HCT116 (cell line): ENCODE measurements at regions not wholly inside any gene's neighbourhood (a gene's known extent, or its start where the extent isn't known, plus 50 kb on each side); places are given as distances from the start of the nearest gene placed in this dataset.

Experiments
- ATAC-seq: fragments of 200-7000 bp; cut with Tn5 transposase; 2 replicates; pipeline ENCODE4 v1.9.1; 2020; ENCODE audit warnings: mild to moderate bottlenecking, moderate library complexity
- BruUV-seq: library from RNA; stranded (reverse); fragments of 400-500 nt; replicated peaks from 2 replicates; lab custom pipeline; 2021; lab: Mats Ljungman, UMichigan
- CTCF ChIA-PET: fragments of 300-600 bp; sonication (Branson Sonifier 250); formaldehyde crosslinking; loops from one replicate; lab custom pipeline; 2021; ENCODE audit warnings: antibody characterized with exemption; lab: Charles Lee
- POLR2A ChIA-PET: fragments of 300-600, 350-600 bp; sonication (Branson Sonifier 250); formaldehyde crosslinking; loops from one replicate; lab custom pipeline; 2021; ENCODE audit warnings: antibody characterized with exemption; lab: Charles Lee
- RAD21 ChIA-PET, 2 experiments: fragments of 300-600 bp; sonication (Branson Sonifier 250); formaldehyde crosslinking; loops; one replicate each; lab custom pipeline; 2023; ENCODE audit warnings: low total read pairs in 2 of 2; ENCODE audit not compliant: uncharacterized antibody in 2 of 2, unreplicated experiment in 2 of 2, low non-redundant PET in 1 of 2; lab: Charles Lee
- DNase-seq: peaks from one replicate; pipeline ENCODE4 v3.0.0-alpha.2; 2010; ENCODE audit warnings: low read depth, low spot score
- H2AFZ ChIP-seq: fragments of 200-600 bp; shearing (Covaris generic), sonication (generic); 2 replicates; pipeline ENCODE4 v1.6.1; 2017; ENCODE audit warnings: low read depth, mixed run types, mixed read lengths, antibody characterized with exemption, low read length; ENCODE audit not compliant: poor library complexity, severe bottlenecking
- H3K27ac ChIP-seq: 2 replicates; pipeline ENCODE4 v1.5.1; 2012; ENCODE audit warnings: low read depth, low read length
- H3K27me3 ChIP-seq: fragments of 200-600 bp; sonication (generic); 2 replicates; pipeline ENCODE4 v1.6.1; 2016; ENCODE audit warnings: mixed run types, low read length, mixed read lengths; ENCODE audit not compliant: insufficient read depth
- H3K36me3 ChIP-seq, 2 experiments: fragments of 200-500 bp in 1 of 2; fragments of 200-600 bp in 1 of 2; sonication (Bioruptor generic) in 1 of 2; sonication (generic) in 1 of 2; 2 replicates each; pipeline versions ENCODE4 v1.5.1 to v1.6.1; 2014 to 2016; ENCODE audit warnings: low read length in 2 of 2, inconsistent platforms in 1 of 2, mixed read lengths in 1 of 2, mixed run types in 1 of 2; ENCODE audit not compliant: insufficient read depth in 2 of 2, control insufficient read depth in 1 of 2
- H3K4me1 ChIP-seq, 2 experiments: fragments of 200-600 bp in 1 of 2; sonication (generic) in 1 of 2; 2 replicates each; pipeline versions ENCODE4 v1.5.1 to v1.6.1; 2012 to 2017; ENCODE audit warnings: low read length in 2 of 2, inconsistent platforms in 1 of 2, mild to moderate bottlenecking in 1 of 2, mixed read lengths in 1 of 2, mixed run types in 1 of 2, moderate library complexity in 1 of 2; ENCODE audit not compliant: insufficient read depth in 2 of 2, control insufficient read depth in 1 of 2
- H3K4me2 ChIP-seq: fragments of 200-600 bp; sonication (generic); 2 replicates; pipeline ENCODE4 v1.6.1; 2017; ENCODE audit warnings: mixed run types, low read length, mixed read lengths
- H3K4me3 ChIP-seq, 2 experiments: fragments of 200-600 bp in 1 of 2; sonication (generic) in 1 of 2; replicated peaks in 1 of 2; 2 replicates each; pipeline ENCODE4 v1.5.1; 2011 to 2016; ENCODE audit warnings: low read length in 2 of 2, control low read depth in 1 of 2, low read depth in 1 of 2, mild to moderate bottlenecking in 1 of 2, mixed read lengths in 1 of 2, mixed run types in 1 of 2
- H3K79me2 ChIP-seq: fragments of 200-600 bp; sonication (generic); 2 replicates; pipeline ENCODE4 v1.6.1; 2017; ENCODE audit warnings: mild to moderate bottlenecking, mixed run types, low read length, moderate library complexity, mixed read lengths; ENCODE audit not compliant: insufficient read depth
- H3K9ac ChIP-seq: fragments of 200-600 bp; sonication (generic); 2 replicates; pipeline ENCODE4 v1.6.1; 2016; ENCODE audit warnings: low read length, mixed read lengths
- H3K9me2 ChIP-seq: fragments of 200-600 bp; sonication (generic), shearing (Covaris generic); 2 replicates; pipeline ENCODE4 v1.6.1; 2017; ENCODE audit warnings: mixed run types, mild to moderate bottlenecking, moderate library complexity; ENCODE audit not compliant: insufficient read depth
- H3K9me3 ChIP-seq, 2 experiments: fragments of 200-500 bp in 1 of 2; fragments of 200-600 bp in 1 of 2; sonication (Bioruptor generic) in 1 of 2; sonication (generic) in 1 of 2; 2 replicates each; pipeline ENCODE4 v1.6.1; 2014 to 2017; ENCODE audit warnings: low read length in 2 of 2, mixed read lengths in 2 of 2, inconsistent platforms in 1 of 2, low read depth in 1 of 2, mild to moderate bottlenecking in 1 of 2, mixed run types in 1 of 2, moderate library complexity in 1 of 2; ENCODE audit not compliant: control insufficient read depth in 1 of 2, insufficient read depth in 1 of 2
- H4K20me1 ChIP-seq: fragments of 200-600 bp; sonication (generic), shearing (Covaris generic); 2 replicates; pipeline ENCODE4 v1.6.1; 2017; ENCODE audit warnings: mixed run types, mild to moderate bottlenecking, moderate library complexity; ENCODE audit not compliant: insufficient read depth
- CEBPB ChIP-seq: IDR thresholded peaks from 2 replicates; pipeline ENCODE4 v1.6.1; 2012; ENCODE audit warnings: low read depth
- EGR1 ChIP-seq: IDR thresholded peaks from 2 replicates; pipeline ENCODE4 v1.6.1; 2012; ENCODE audit warnings: low read depth
- EZH2 ChIP-seq: fragments of 200-600 bp; sonication (generic); IDR thresholded peaks from 2 replicates; pipeline ENCODE4 v1.6.1; 2017; ENCODE audit warnings: antibody characterized with exemption, mixed run types
- JUND ChIP-seq: IDR thresholded peaks from 2 replicates; pipeline ENCODE4 v1.6.1; 2012
- SRF ChIP-seq: IDR thresholded peaks from 2 replicates; pipeline ENCODE4 v1.6.1; 2012; ENCODE audit warnings: low read depth
- TCF7L2 ChIP-seq: IDR thresholded peaks from 2 replicates; pipeline ENCODE4 v1.7.0; 2011; ENCODE audit warnings: borderline replicate concordance, inconsistent platforms; ENCODE audit not compliant: insufficient read depth, insufficient read length; ENCODE audit errors: extremely low read depth
- YY1 ChIP-seq: IDR thresholded peaks from 2 replicates; pipeline ENCODE4 v1.6.1; 2011; ENCODE audit warnings: low read length, low read depth, moderate library complexity, mild to moderate bottlenecking; ENCODE audit not compliant: insufficient replicate concordance; ENCODE audit errors: extremely low read depth
- intact Hi-C: fragments of 100-400 bp; cut with micrococcal nuclease; formaldehyde crosslinking; loops from 2 replicates; pipeline ENCODE4 v1.10.0; 2022
- TF ChIP-seq, protein P1 (sequence below): IDR thresholded peaks from 2 replicates; pipeline ENCODE4 v1.6.1; 2012
- TF ChIP-seq, protein P2 (sequence below), 3 experiments: fragments of 200-600 bp in 1 of 3; sonication (generic) in 1 of 3; IDR thresholded peaks in 2 of 3; conservative IDR thresholded peaks in 1 of 3; 2 replicates each; pipeline ENCODE4 v1.5.1; 2012 to 2017; ENCODE audit warnings: low read depth in 2 of 3, low read length in 2 of 3, antibody characterized with exemption in 1 of 3, borderline replicate concordance in 1 of 3, control low read depth in 1 of 3, mild to moderate bottlenecking in 1 of 3, mixed read lengths in 1 of 3, mixed run types in 1 of 3, moderate library complexity in 1 of 3; ENCODE audit not compliant: insufficient read depth in 1 of 3
- TF ChIP-seq, protein P3 (sequence below): IDR thresholded peaks from 2 replicates; pipeline ENCODE4 v1.6.1; 2012; ENCODE audit warnings: low read depth
- TF ChIP-seq, protein P4 (sequence below): IDR thresholded peaks from 2 replicates; pipeline ENCODE4 v1.6.1; 2012

DNA sequence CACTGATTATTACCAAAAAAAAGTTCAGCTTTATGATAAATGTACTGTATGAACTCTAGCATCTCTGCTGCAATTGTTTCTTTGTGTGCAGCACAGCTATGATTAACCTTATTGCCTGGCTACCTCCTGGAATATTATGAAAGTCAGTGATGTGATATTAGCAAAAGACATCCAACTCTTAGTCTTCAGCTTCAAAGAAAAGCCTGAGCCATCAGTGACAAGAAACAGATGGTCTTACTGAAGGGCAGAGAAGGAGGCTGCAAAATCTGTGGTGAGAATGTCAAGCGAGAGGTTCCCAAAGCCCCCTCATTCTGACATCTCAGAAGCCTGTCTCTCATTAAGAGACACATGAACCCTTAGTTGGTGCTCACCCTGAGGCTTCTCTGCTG, 89.4 kb upstream of the TNFAIP3 start:
- H2AFZ ChIP-seq, result no peak overlapping the region
- intact Hi-C loops, result no loop called here
- ChIA-PET POLR2A (no interaction called here), RAD21 (no interaction called here), CTCF (no interaction called here)
- H3K4me2 ChIP-seq, result no peak overlapping the region
- H3K4me3 ChIP-seq, result no peak overlapping the region
- no TSS peak for BruUV-seq
- no peaks in the 10 kb centered on the region for H3K79me2 ChIP-seq
- no peak overlapping the region for H3K27ac ChIP-seq
- H3K9me2 ChIP-seq, result no peaks in the 10 kb centered on the region
- no peak overlapping the region for H3K9ac ChIP-seq
- DNase-seq (no peak), ATAC-seq (no peak)
- H3K9me3 ChIP-seq, result no peaks in the 10 kb centered on the region
- H3K36me3 ChIP-seq, result no peaks in the 10 kb centered on the region
- no peaks in the 10 kb centered on the region for H3K27me3 ChIP-seq
- H3K4me1 ChIP-seq, result no peaks in the 10 kb centered on the region
- no peaks in the 10 kb centered on the region for H4K20me1 ChIP-seq
- TF ChIP-seq YY1 (no peak), JUND (no peak), EGR1 (no peak), TCF7L2 (no peak), EZH2 (no peak), SRF (no peak), CEBPB (no peak)
- TF ChIP-seq, protein P1, sequence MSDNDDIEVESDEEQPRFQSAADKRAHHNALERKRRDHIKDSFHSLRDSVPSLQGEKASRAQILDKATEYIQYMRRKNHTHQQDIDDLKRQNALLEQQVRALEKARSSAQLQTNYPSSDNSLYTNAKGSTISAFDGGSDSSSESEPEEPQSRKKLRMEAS, result no peak
- TF ChIP-seq, protein P2, sequence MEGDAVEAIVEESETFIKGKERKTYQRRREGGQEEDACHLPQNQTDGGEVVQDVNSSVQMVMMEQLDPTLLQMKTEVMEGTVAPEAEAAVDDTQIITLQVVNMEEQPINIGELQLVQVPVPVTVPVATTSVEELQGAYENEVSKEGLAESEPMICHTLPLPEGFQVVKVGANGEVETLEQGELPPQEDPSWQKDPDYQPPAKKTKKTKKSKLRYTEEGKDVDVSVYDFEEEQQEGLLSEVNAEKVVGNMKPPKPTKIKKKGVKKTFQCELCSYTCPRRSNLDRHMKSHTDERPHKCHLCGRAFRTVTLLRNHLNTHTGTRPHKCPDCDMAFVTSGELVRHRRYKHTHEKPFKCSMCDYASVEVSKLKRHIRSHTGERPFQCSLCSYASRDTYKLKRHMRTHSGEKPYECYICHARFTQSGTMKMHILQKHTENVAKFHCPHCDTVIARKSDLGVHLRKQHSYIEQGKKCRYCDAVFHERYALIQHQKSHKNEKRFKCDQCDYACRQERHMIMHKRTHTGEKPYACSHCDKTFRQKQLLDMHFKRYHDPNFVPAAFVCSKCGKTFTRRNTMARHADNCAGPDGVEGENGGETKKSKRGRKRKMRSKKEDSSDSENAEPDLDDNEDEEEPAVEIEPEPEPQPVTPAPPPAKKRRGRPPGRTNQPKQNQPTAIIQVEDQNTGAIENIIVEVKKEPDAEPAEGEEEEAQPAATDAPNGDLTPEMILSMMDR (IDR thresholded peaks at IDR 0.05 in 2 of 3, conservative IDR thresholded peaks at IDR 0.05 in 1 of 3; ENCODE audit: borderline replicate concordance in 1 of 3, insufficient read depth in 1 of 3, low read depth in 2 of 3, low read length in 2 of 3), result no peak
- TF ChIP-seq, protein P3, sequence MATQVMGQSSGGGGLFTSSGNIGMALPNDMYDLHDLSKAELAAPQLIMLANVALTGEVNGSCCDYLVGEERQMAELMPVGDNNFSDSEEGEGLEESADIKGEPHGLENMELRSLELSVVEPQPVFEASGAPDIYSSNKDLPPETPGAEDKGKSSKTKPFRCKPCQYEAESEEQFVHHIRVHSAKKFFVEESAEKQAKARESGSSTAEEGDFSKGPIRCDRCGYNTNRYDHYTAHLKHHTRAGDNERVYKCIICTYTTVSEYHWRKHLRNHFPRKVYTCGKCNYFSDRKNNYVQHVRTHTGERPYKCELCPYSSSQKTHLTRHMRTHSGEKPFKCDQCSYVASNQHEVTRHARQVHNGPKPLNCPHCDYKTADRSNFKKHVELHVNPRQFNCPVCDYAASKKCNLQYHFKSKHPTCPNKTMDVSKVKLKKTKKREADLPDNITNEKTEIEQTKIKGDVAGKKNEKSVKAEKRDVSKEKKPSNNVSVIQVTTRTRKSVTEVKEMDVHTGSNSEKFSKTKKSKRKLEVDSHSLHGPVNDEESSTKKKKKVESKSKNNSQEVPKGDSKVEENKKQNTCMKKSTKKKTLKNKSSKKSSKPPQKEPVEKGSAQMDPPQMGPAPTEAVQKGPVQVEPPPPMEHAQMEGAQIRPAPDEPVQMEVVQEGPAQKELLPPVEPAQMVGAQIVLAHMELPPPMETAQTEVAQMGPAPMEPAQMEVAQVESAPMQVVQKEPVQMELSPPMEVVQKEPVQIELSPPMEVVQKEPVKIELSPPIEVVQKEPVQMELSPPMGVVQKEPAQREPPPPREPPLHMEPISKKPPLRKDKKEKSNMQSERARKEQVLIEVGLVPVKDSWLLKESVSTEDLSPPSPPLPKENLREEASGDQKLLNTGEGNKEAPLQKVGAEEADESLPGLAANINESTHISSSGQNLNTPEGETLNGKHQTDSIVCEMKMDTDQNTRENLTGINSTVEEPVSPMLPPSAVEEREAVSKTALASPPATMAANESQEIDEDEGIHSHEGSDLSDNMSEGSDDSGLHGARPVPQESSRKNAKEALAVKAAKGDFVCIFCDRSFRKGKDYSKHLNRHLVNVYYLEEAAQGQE, result no peak
- TF ChIP-seq, protein P4, sequence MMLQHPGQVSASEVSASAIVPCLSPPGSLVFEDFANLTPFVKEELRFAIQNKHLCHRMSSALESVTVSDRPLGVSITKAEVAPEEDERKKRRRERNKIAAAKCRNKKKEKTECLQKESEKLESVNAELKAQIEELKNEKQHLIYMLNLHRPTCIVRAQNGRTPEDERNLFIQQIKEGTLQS, result no peak
